Pons (tissue), 1 donor: ENCODE measurements at regions not wholly inside any gene's neighbourhood (a gene's known extent, or its start where the extent isn't known, plus 50 kb on each side); places are given as distances from the start of the nearest gene placed in this dataset.
A peak's percentile ranks its signal among the peaks of the same experiment; 100 is the strongest.

Experiments
- DNase-seq: peaks from one replicate; pipeline ENCODE4 v3.0.0-alpha.2; 2016; ENCODE audit warnings: low spot score

DNA sequence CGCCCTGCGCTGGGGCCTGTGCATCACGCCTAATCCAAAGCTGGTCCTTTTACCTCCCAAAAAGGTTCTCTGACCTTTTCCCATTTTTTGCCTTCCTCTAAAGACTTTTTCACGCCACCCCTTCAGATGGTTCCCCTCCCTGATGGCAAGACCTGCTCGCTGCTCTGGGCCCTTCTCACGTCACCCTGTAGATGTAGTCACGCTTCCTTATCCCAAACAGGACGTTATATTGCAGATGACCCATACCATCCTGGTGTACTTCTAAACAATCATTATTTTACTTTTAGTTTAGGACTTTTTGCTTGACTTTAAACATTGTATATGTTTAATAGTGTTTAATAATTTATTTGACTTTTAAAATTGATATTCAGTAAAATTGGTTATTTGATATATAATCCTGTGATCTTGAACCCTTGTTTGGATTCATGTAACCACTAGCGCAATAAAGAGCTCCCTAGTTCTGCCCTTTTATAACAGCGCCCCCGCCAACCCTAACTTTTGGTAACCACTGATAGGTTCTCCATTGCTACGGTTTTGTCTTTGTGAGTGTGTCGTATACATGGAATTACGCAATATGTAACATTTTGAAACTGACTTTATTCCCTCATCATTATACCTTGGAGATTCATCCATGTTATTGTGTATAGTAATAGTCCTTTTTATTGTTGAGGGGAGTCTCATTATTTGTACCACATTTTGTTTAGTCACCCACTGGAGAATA, 159.0 kb upstream of the CHRNA7 start:
- peak; percentile 22 for DNase-seq

GRCh38 chr15:31871887-31872281, 158.4 kb upstream of the CHRNA7 start:
- DNase-seq: no peak

DNA sequence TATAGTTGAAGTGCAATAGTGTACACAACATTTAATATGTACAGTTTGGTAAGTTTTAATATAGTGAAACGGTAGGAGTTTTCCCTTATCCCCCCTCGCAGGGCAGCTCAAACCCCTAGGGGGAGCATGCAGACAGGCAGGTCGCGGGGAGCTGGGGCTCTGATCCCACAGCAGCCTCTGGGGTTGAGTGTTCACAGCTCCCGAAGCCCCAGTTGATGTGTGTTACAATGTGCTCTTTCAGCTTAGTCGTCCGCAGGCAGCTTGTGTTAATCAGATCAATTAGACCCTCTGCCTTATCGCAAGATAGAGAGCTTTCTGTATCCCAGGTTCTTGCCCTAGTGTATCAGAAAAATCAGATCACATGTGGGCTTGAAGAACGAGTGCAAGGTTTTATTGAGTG, 143.1 kb upstream of the CHRNA7 start:
- DNase-seq: no peak

DNA sequence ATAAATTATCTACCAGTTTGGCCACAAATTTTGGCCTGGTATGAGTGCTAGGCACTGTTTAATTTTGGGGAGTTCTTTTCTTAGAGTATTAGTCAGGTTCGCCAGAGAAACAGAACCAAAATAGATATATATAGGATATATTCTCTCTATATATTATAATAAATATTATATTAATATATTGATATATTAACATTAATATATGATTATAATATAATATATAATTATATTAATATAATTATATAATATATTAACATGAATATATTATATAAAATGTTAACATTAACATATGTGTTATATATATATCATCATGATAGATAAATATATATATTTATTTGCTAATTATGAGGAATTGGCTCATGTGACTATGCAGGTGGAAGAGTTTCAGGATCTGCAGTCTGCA, 137.8 kb upstream of the CHRNA7 start:
- DNase-seq: no peak

DNA sequence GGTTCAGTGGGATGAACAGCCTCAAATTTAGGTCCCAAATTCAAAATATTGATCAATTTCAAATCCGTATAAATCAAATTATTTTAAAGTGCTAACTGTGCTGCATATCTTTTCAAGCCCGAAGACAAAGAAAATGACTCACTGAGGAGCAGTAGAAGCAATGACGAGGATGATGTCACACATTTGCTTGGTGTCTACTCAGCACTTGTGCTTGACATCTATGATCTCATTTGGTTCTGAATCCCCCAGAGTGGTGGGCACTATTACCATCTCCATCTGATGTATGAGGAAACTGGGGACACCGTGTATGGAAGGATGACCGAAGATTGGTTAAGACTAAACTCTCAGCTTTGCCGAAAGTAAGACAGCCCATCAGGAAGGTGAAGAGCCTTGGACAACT, 136.5 kb upstream of the CHRNA7 start:
- no peak for DNase-seq

DNA sequence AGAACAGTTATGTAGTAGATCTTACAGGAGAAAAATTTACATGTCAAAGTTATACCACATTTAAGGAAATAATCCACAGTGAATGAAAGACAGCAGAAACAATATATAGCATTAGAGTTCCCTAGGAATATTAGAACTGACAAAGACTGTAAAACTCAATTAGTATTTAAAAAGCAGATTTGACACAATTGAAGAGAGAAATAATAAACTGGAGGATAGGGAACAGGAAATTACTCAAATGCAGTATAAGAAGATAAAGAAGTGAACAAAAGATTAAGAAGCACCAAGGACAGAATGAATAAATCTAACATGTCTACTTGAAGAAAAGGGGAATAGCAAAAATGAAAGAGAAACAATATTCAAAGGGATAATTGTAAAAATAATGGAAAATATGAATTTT, 132.6 kb upstream of the CHRNA7 start:
- DNase-seq: no peak

DNA sequence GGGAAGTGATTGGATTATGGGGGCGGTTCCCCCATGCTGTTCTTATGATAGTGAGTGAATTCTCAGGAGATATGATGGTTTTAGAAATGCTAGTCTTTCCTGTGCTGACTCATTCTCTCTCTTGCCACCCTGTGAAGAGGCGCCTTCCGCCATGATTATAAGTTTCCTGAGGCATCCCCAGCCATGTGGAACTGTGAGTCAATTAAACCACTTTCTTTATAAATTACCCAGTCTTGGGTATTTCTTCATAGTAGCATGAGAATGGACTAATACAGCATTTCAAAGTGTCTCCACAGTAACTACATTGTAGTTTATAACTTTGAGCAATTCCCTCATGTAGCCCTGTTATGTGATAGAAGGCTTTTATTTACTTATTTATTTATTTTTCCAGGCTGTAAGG, 128.8 kb upstream of the CHRNA7 start:
- DNase-seq: no peak

GRCh38 chr15:31905054-31905453, 125.3 kb upstream of the CHRNA7 start:
- no peak for DNase-seq

DNA sequence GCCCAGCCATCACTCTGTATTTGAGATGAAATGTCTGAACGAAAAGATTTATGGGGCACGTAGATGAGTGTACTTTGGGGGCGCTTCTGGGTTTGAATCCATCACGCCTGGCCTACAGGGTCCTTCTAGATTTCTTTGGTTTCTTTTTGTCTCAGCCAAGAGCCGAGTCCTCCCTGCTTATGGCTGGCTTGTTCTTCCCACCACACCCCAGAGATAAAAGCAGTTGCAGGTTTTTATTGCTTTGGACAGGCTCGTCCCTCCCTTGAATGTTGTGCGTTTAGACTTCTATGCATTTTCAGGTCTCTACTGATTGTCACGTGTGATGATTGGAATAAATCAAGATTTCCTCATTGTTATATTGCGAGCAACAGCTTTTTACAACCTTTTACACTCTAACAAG, 104.8 kb upstream of the CHRNA7 start:
- no peak for DNase-seq

DNA sequence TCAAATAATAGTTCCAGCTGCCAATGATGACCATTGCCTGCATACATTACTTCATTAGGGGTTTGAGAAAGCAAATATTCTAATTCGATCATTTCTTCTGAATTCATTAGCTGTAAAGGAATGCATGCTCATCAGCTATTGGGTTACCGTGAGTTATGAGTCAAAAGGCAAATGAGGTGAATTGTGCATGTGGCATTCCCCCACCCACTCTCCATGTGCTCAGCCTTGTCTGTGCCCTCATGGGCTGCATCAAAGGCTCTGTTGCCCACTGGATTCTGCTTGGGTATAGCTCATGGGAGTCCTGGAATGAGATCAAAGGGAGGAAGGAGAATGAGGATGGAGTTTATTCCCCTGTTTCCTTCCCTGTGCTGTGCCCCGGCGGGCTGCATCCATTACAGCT, 99.3 kb upstream of the CHRNA7 start:
- DNase-seq: no peak

GRCh38 chr15:31932576-31932975, 97.7 kb upstream of the CHRNA7 start:
- DNase-seq: no peak

DNA sequence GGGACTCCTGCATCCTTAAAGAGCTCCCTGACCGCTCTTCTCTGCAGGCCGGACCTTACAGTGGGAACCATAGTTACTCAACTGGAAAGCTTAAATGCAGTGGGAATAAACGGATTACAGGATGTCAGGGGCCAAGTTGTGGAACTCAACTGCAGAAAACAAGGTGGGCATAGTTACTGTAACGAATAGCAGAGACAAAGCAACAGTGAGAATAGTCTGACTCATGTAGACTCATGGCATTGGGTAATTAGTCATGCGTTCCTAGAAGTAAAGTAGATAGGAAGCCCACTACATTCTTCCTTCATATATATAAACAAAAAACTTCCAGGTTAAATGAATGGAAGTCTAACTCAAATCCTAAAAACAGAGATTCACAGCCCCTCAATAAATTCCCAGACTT, 95.5 kb upstream of the CHRNA7 start:
- DNase-seq: no peak

- no peak for DNase-seq
Measured at GRCh38 chr15:31953478-31953877, 76.8 kb upstream of the CHRNA7 start.

DNA sequence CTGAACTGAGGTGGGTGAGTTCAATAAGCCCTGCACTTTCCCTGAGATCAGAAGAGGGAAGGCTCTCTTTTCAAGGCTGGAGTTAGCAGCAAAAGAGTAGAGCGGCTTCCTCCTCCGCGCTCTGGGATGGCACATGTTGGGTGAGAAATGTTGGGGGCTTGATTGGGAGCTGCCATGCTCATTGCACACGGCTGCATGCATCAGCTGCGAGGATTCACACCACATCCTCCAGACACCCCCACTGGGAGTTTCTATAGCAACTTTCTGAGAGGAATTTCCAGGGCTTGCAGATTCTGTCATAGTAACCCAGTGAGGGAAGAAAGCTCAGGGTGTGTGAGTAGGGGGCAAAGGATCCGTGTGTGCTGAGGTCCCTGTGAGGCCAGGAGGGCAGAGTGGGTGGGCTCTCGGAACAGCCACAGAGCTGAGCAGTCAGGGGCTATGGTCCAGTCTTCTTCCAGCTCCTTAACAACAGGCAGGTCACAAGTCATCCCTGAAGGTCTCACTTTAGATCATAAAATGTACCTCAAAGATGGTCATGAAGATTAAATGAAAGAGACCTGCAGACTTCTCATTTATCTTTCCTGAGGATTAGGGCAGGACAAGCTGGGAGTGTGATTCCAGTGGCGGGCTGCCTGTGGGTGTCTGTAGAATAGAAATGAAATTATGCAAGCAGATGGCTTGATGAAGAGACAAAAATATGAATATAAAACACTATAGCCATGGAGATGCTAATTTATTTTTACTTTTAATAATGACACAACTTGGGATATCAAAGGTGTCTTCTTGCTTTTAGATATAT, 75.7 kb upstream of the CHRNA7 start:
- no peak for DNase-seq

- no peak for DNase-seq
Measured at GRCh38 chr15:31955734-31956133, 74.6 kb upstream of the CHRNA7 start.

DNA sequence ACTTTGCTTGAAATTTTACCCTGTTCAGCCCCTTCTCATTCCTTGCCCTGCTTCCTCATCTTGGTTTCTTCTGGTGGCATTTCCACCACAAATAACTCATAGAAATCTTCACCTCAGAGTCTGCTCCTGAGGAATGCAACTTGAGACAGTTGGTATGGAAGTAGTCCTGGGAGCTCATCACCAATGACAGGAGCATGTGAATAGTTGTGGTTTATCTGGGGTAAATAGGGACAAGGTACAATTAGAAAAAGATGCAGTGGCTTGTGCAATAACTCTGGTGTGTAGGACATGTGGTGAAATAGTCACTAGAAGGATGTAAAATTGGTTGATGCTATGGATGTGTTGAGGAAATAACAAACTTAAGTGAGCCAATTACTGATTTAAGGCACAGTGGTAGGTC, 72.7 kb upstream of the CHRNA7 start:
- no peak for DNase-seq

DNA sequence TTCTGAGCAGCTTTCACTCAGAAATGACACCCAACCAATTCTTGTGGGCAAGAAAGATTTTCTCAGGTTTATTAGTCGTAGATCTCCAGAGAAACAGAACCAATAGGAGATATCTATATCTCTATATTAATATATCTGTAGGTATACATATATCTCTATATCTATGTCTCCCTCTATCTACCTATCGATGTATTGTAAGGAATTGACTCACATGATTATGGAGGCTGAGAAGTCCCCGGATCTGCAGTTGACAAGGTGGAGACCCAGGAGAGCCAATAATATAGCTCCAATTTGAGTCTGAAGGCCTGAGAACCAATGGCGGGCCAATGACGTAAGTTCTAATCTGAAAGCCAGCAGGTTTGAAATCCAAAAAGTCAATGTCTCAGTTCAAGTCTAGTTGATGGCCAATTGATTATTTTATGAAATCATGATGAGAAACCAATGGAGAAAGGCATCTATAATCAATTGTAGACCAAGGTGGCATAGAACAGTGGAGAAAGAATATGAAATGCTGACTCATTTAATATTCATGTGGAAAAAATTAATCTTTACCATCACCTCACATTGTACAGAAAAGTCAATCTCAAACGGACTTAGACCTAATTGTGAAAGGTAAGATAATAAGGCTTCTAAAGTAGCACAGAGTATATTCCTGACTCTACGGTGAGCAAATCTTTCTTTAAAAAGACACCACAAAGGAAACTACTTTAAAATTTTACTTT, 65.6 kb upstream of the CHRNA7 start:
- no peak for DNase-seq

- DNase-seq: no peak
Measured at GRCh38 chr15:31970007-31970406, 60.3 kb upstream of the CHRNA7 start.

DNA sequence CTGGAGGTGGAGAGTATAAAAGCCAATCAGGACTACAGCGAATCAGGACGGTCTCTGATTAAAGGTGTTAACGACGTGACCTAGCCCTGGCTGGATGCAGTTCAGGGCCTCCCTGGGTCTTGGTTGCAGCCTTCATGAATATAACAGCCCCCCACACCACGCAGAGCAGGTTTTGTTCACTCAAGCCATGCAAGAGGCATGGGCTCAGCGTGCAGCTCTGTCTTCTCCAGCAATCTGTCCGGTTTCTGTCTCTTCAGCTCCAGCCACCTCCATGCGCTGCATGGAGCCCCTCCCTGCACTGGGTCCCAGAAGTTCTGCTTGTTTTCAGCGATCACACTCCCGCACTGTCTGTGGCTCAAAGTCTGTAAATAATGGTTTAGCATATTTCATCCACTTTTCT, 57.1 kb upstream of the CHRNA7 start:
- DNase-seq: no peak

DNA sequence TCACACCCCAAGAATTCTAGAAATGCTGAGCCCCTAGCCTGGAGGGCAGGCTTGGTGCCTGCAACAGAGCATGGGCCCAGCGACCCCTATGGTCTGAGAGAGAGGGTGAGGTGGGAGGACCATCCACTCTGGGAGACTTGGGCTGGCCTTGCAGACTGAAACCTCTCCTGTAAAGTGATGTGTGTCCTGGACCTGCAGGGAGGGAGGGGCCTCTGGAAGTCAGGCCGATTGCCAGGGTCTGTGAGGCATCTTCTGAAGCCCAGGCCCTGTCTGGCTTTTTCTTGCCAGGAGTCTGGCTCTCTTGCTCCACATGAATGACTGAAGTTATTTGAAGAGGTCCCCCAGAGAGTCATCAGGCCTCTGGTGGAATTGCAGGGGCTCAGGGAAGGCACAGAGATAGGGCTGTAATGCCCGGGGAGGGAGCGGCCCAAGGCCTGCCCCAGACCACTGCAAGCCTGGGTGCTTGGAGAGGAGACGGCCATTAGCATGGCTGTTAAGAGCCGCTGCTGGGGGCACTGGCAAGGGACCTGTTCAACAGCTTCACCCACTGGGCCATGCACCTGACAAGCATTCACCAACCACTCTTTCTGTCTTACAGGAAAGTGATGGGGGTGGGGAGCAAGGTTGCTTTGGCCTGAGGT, 56.0 kb upstream of the CHRNA7 start:
- DNase-seq: no peak

GRCh38 chr15:31974855-31975829, 55.2 kb upstream of the CHRNA7 start:
- DNase-seq: peak; percentile 70
